IMR-90 (cell line): ENCODE measurements at regions not wholly inside any gene's neighbourhood (a gene's known extent, or its start where the extent isn't known, plus 50 kb on each side); places are given as distances from the start of the nearest gene placed in this dataset.

Experiments used
- ATAC-seq: fragments of 200-7000 bp; cut with Tn5 transposase; 2 replicates; pipeline ENCODE4 v1.9.1; 2020; ENCODE audit warnings: low read depth, mild to moderate bottlenecking, moderate library complexity
- BruUV-seq: library from RNA; stranded (reverse); fragments of 400-500 nt; replicated peaks from 2 replicates; lab custom pipeline; 2021; lab: Mats Ljungman, UMichigan
- CTCF ChIA-PET: fragments of 300-600 bp; formaldehyde crosslinking; extraction: SDS; loops from one replicate; lab custom pipeline; 2021; ENCODE audit warnings: antibody characterized with exemption; lab: Yijun Ruan, JAX
- POLR2A ChIA-PET: fragments of 300-600 bp; sonication (Branson Sonifier 250); formaldehyde crosslinking; loops from one replicate; lab custom pipeline; 2022; ENCODE audit warnings: antibody characterized with exemption; ENCODE audit not compliant: unreplicated experiment; lab: Charles Lee
- DNase-seq: peaks from one replicate; pipeline ENCODE4 v3.0.0; 2013
- H2AFZ ChIP-seq: replicated peaks from 2 replicates; pipeline ENCODE3; 2013; ENCODE audit warnings: low read length, mild to moderate bottlenecking; ENCODE audit not compliant: poor library complexity
- H2AK5ac ChIP-seq: 2 replicates; pipeline ENCODE4 v1.6.1; 2013; ENCODE audit warnings: low read depth, low read length, inconsistent platforms
- H2AK9ac ChIP-seq: replicated peaks from 2 replicates; pipeline ENCODE3; 2013; ENCODE audit warnings: mild to moderate bottlenecking, low read depth, low read length, moderate library complexity; ENCODE audit not compliant: poor library complexity
- H2BK120ac ChIP-seq: 2 replicates; pipeline ENCODE4 v1.6.1; 2013; ENCODE audit warnings: low read depth, low read length, inconsistent platforms
- H2BK15ac ChIP-seq: 3 replicates; pipeline ENCODE4 v1.6.1; 2013; ENCODE audit warnings: low read depth, low read length, inconsistent platforms
- H2BK20ac ChIP-seq: 2 replicates; pipeline ENCODE4 v1.6.1; 2013; ENCODE audit warnings: low read depth, mild to moderate bottlenecking, inconsistent platforms, low read length, moderate library complexity
- H2BK5ac ChIP-seq: 2 replicates; pipeline ENCODE4 v1.6.1; 2013; ENCODE audit warnings: mild to moderate bottlenecking, low read depth, low read length, inconsistent platforms; ENCODE audit not compliant: poor library complexity, severe bottlenecking
- H3K14ac ChIP-seq: replicated peaks from 2 replicates; pipeline ENCODE4 v1.6.1; 2013; ENCODE audit warnings: low read depth, low read length, inconsistent platforms
- H3K18ac ChIP-seq: 2 replicates; pipeline ENCODE4 v1.6.1; 2013; ENCODE audit warnings: low read depth, low read length, control low read depth
- H3K23ac ChIP-seq: 2 replicates; pipeline ENCODE4 v1.6.1; 2013; ENCODE audit warnings: low read depth, low read length, inconsistent platforms
- H3K27ac ChIP-seq: 2 replicates; pipeline ENCODE4 v1.5.1; 2013; ENCODE audit warnings: mild to moderate bottlenecking, control low read depth, low read length; ENCODE audit not compliant: insufficient read depth
- H3K27me3 ChIP-seq: 2 replicates; pipeline ENCODE4 v1.6.1; 2013; ENCODE audit warnings: low read length; ENCODE audit not compliant: control insufficient read depth, insufficient read depth
- H3K36me3 ChIP-seq: 2 replicates; pipeline ENCODE4 v1.6.1; 2013; ENCODE audit warnings: low read length, mixed read lengths; ENCODE audit not compliant: control insufficient read depth, insufficient read depth
- H3K4ac ChIP-seq: 2 replicates; pipeline ENCODE4 v1.6.1; 2013; ENCODE audit warnings: low read depth, low read length, inconsistent platforms
- H3K4me1 ChIP-seq: 2 replicates; pipeline ENCODE4 v1.6.1; 2013; ENCODE audit warnings: low read length, mixed read lengths; ENCODE audit not compliant: control insufficient read depth, insufficient read depth
- H3K4me2 ChIP-seq: 2 replicates; pipeline ENCODE4 v1.6.1; 2013; ENCODE audit warnings: low read depth, mild to moderate bottlenecking, control low read depth, low read length, moderate library complexity
- H3K4me3 ChIP-seq: 2 replicates; pipeline ENCODE4 v1.5.1; 2013; ENCODE audit warnings: low read depth, mild to moderate bottlenecking, control low read depth, low read length, moderate library complexity; ENCODE audit not compliant: insufficient read depth
- H3K56ac ChIP-seq: 2 replicates; pipeline ENCODE4 v1.6.1; 2013; ENCODE audit warnings: low read length, inconsistent platforms; ENCODE audit not compliant: insufficient read depth; ENCODE audit errors: extremely low read depth
- H3K79me1 ChIP-seq, 2 experiments: 2 replicates each; pipeline ENCODE4 v1.6.1; 2013; ENCODE audit warnings: low read length in 2 of 2, inconsistent platforms in 1 of 2, low read depth in 1 of 2
- H3K9ac ChIP-seq: 2 replicates; pipeline ENCODE4 v1.6.1; 2013; ENCODE audit warnings: low read depth, low read length, control low read depth
- H3K9me1 ChIP-seq: 2 replicates; pipeline ENCODE4 v1.6.1; 2013; ENCODE audit warnings: low read length, inconsistent platforms; ENCODE audit not compliant: insufficient read depth
- H3K9me3 ChIP-seq: 2 replicates; pipeline ENCODE4 v1.6.1; 2013; ENCODE audit warnings: low read length; ENCODE audit not compliant: control insufficient read depth, insufficient read depth
- H4K20me1 ChIP-seq: 2 replicates; pipeline ENCODE4 v1.6.1; 2013; ENCODE audit warnings: low read length, inconsistent platforms; ENCODE audit not compliant: insufficient read depth
- H4K5ac ChIP-seq: 2 replicates; pipeline ENCODE4 v1.6.1; 2013; ENCODE audit warnings: mild to moderate bottlenecking, low read depth, low read length, control low read depth
- H4K8ac ChIP-seq, 2 experiments: 2 replicates each; pipeline ENCODE4 v1.6.1; 2013; ENCODE audit warnings: low read depth in 2 of 2, low read length in 2 of 2, control low read depth in 1 of 2, inconsistent platforms in 1 of 2
- H4K91ac ChIP-seq: 2 replicates; pipeline ENCODE4 v1.6.1; 2013; ENCODE audit warnings: low read depth, low read length, inconsistent platforms; ENCODE audit not compliant: insufficient read depth
- CHD1 ChIP-seq: IDR thresholded peaks from 2 replicates; pipeline ENCODE4 v1.6.1; 2012; ENCODE audit warnings: low read depth, low read length, improper control_type of control experiment
- MAZ ChIP-seq: IDR thresholded peaks from 2 replicates; pipeline ENCODE4 v1.6.1; 2012; ENCODE audit warnings: low read depth, mild to moderate bottlenecking, low read length, improper control_type of control experiment, moderate library complexity, borderline replicate concordance
- POLR2A ChIP-seq: IDR thresholded peaks from 2 replicates; pipeline ENCODE4 v1.6.1; 2012; ENCODE audit warnings: mild to moderate bottlenecking, low read depth, low read length
- RCOR1 ChIP-seq: IDR thresholded peaks from 2 replicates; pipeline ENCODE4 v1.6.1; 2012; ENCODE audit warnings: mild to moderate bottlenecking, low read length, improper control_type of control experiment; ENCODE audit not compliant: insufficient replicate concordance
- WGBS, 2 experiments: methylation state at CpG; one replicate each; pipeline versions ENCODE4 v1.1.5 to v1.1.7; 2013; ENCODE audit warnings: missing lambda C conversion rate in 2 of 2; ENCODE audit not compliant: insufficient read length in 1 of 2; ENCODE audit errors: extremely low coverage in 2 of 2; 5-methylcytosine and 5-hydroxymethylcytosine counted together
- dilution Hi-C: fragments of 300-500 bp; cut with HindIII; formaldehyde crosslinking; loops from one replicate; pipeline ENCODE4 v1.14.3; 2018; ENCODE audit warnings: low sequenced_read_pairs; ENCODE audit not compliant: unreplicated experiment
- in situ Hi-C: fragments of 300-500 bp; cut with MboI; formaldehyde crosslinking; loops from 3 replicates; pipeline ENCODE4 v1.14.3; 2019; ENCODE audit warnings: low sequenced_read_pairs, inconsistent platforms, mixed read lengths
- intact Hi-C: fragments of 100-400 bp; cut with micrococcal nuclease; formaldehyde crosslinking; loops from 2 replicates; pipeline ENCODE4 v1.10.0; 2022

- H3K9me1 ChIP-seq, result no peaks in the 10 kb centered on the region
- H4K5ac ChIP-seq, result no peak overlapping the region
- peaks cover 2% of the 10 kb centered on the region; the same call in 1 of the 2 replicates for H3K4me1 ChIP-seq
- no peaks in the 10 kb centered on the region for H4K20me1 ChIP-seq
- H3K56ac ChIP-seq, result no peak overlapping the region
- no peaks in the 10 kb centered on the region for H3K9me3 ChIP-seq
- H2BK20ac ChIP-seq, result no peak overlapping the region
- no peaks in the 10 kb centered on the region for H3K36me3 ChIP-seq
- intact Hi-C loops (no loop called here), dilution Hi-C loops (no loop called here), in situ Hi-C loops (no loop called here)
- no peak overlapping the region for H3K23ac ChIP-seq
- no peak overlapping the region for H2AK9ac ChIP-seq
- CTCF ChIA-PET, result no interaction called here
- H3K27ac ChIP-seq, result no peak overlapping the region
- H2BK120ac ChIP-seq, result no peak overlapping the region
- no peak overlapping the region for H2AK5ac ChIP-seq
- H4K8ac ChIP-seq, result no peak overlapping the region
- no peak overlapping the region for H4K91ac ChIP-seq
- peak; percentile 66 for ATAC-seq
- H3K4ac ChIP-seq, result no peak overlapping the region
- no CpG with 5 or more reads among the region's 2 CpGs for WGBS, 2 experiments
- no peaks in the 10 kb centered on the region for H3K27me3 ChIP-seq
- H3K9ac ChIP-seq, result no peak overlapping the region
- H3K14ac ChIP-seq, result no peak overlapping the region
- no peaks in the 10 kb centered on the region for H3K79me1 ChIP-seq
- no peak overlapping the region for H3K18ac ChIP-seq
- no peak overlapping the region for H3K4me3 ChIP-seq
- DNase-seq, result peak; percentile 54
- H3K4me2 ChIP-seq, result peak overlapping the region; percentile 58; the same call in 1 of the 2 replicates
- BruUV-seq, result no TSS peak
- no peak overlapping the region for H2BK15ac ChIP-seq
- no peak overlapping the region for H2AFZ ChIP-seq
- POLR2A ChIA-PET, result no interaction called here
- no peak for TF ChIP-seq RCOR1
- no peak for TF ChIP-seq MAZ
- no peak for TF ChIP-seq POLR2A
- no peak for TF ChIP-seq CHD1
- H2BK5ac ChIP-seq, result no peak overlapping the region
These were observed 364.9 kb upstream of the PMFBP1 start for GRCh38 chr16:72536723-72537435.
